Raji (cell line): ENCODE measurements at regions not wholly inside any gene's neighbourhood (a gene's known extent, or its start where the extent isn't known, plus 50 kb on each side); places are given as distances from the start of the nearest gene placed in this dataset.

Experiments
- POLR2A ChIP-seq: IDR thresholded peaks from 2 replicates; pipeline ENCODE4 v1.6.1; 2011; ENCODE audit warnings: low read depth, low read length, control low read depth; ENCODE audit not compliant: insufficient read depth

- no peak for TF ChIP-seq POLR2A
These were observed 103.0 kb upstream of the GSE1 start for GRCh38 chr16:85510041-85510659.

- no peak for TF ChIP-seq POLR2A
These were observed 100.9 kb upstream of the GSE1 start for GRCh38 chr16:85511938-85512807.

- no peak for TF ChIP-seq POLR2A
These were observed 100.4 kb upstream of the GSE1 start for GRCh38 chr16:85512808-85513115.

GRCh38 chr16:85513180-85513579 is 99.9 kb upstream of the GSE1 start:
- no peak for TF ChIP-seq POLR2A

GRCh38 chr16:85513649-85514048 is 99.5 kb upstream of the GSE1 start:
- no peak for TF ChIP-seq POLR2A

- no peak for TF ChIP-seq POLR2A
These were observed 98.9 kb upstream of the GSE1 start for GRCh38 chr16:85514295-85514597.

- TF ChIP-seq POLR2A, result no peak
These were observed 98.4 kb upstream of the GSE1 start for GRCh38 chr16:85514598-85515318.

DNA sequence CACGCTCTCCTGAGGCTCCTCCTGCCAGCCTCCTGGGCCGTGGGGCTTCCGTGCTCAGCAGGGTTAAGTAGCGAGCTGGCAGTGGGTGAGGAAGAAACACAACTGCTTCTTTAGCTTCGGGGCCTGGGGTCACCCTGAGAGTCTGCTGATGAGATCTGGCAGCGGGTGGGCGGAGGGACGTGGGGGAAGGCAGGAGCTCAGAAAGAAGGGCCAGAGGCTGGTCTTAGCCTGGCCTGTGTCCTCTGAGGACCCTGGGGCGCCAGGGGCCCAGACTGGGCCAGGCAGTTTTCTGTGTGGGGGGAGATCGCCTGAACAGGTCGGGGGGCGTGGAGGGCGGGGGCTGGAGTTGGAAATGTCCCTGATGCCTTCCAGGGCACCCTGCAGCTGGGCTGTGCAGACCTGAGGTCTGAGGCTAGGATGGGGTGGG is 97.8 kb upstream of the GSE1 start:
- TF ChIP-seq POLR2A, result no peak

- TF ChIP-seq POLR2A, result no peak
These were observed 97.2 kb upstream of the GSE1 start for GRCh38 chr16:85515830-85516397.

DNA sequence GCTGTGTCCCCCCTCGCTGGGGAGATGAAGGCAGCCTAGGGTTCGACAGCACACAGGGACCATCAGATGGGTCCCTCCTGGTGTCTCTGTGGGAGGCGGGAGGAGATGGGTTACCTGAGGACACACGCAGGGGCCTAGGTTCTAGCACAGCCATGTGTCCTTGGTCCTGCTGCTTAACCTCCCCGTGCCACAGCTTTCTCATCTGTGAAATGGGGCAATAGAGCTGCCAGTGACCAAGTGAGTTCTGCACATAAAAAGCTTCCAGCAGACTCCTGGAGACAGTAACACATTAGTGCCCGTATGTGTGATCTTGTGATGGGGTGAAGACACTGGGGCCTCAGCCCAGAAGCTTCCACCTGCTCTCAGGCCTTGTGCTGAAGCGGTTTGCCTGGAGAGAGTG is 96.0 kb upstream of the GSE1 start:
- TF ChIP-seq POLR2A, result no peak

DNA sequence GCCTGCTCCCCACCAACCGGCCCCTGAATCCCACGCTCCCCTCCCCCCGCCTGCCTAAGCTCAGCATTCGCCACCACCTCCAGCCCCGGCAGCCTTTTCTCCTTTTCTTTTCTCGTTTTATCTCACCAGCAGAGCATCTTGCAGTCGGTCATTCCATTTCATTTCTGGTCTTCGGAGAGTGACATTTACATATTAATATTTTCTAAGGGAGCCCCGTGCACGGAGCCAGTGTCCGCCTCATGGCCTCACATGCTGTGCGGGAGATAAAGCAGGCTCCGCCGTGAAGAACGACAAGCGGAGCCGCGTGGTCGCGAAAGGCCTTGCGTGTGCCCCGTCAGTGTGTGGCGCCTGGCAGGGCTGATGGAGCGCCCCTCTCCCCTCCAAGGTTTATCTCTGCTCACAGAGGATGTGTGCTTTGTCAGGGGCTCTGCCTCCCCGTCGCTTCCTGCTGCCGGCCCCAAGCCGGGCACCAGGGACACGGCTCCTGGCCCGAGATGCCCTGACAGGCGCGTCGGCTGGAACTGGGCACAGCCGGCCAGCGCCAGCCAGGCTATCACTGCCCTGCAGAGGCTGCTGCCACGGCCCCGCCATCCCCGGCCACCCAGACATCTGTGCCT is 95.5 kb upstream of the GSE1 start:
- no peak for TF ChIP-seq POLR2A

- TF ChIP-seq POLR2A, result no peak
These were observed 94.6 kb upstream of the GSE1 start for GRCh38 chr16:85518398-85519049.

DNA sequence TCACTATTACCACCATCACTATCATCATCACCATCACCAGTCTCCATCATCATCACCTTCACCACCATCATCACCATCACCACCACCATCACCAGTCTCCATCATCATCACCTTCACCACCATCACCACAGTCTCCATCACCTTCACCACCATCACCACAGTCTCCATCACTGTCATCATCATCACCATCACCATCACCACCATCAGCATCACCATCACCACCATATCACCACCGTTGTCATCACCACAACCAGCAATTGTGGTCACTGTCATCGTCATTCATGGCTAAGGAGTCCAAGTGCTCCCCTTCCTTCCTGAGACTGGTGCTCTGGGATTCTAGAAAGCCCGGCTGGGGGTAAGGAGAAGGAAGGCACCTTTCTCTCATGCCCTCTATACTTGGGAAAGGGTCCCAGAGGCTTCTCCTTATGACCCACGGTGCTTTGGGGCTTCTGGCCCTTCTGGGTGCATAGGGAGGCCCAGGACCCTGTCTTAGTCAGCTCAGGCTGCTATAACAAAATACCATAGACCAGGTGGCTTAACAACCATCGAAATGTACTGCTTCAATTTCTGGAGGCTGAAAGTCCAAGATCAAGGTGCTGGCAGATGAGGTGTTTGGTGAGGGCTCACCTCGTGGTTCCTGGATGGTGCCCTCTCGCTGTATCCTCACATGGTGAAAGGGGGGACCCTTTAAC is 93.4 kb upstream of the GSE1 start:
- TF ChIP-seq POLR2A, result no peak

DNA sequence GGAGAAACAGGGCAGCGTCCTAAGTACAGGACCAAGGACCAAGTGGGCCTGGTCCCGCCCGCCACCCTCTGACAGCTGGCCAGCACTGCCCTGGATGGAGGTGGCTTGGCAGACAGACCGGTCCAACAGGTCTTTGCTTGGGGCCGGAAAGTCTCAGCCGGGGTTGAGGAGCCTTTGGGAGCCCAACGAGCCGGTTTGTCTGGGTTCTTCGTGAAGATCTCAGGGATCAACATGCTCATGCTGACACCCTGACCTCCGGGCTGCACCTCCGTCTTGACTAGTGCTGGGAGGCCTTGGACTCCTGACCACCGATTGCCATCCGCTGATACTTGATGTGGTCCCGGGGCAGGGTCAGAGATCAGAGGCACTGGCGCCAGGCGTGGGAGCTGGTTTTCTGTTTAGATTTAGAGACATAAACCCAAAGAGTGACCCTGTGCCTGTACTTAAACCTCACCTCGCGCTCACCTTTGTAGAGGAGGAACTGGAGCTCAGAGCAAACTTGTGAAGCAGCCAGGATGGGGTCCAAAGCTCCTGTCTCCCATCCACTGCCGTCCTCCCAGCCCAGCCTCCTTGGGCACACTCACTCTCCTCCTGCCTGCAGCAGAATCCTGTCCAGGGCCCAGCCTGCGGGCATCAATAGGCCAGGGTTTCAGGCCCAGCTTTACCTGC is 92.1 kb upstream of the GSE1 start:
- TF ChIP-seq POLR2A, result no peak
